ENCODE measurements at regions not wholly inside any gene's neighbourhood (a gene's known extent, or its start where the extent isn't known, plus 50 kb on each side); places are given as distances from the start of the nearest gene placed in this dataset.

DNA sequence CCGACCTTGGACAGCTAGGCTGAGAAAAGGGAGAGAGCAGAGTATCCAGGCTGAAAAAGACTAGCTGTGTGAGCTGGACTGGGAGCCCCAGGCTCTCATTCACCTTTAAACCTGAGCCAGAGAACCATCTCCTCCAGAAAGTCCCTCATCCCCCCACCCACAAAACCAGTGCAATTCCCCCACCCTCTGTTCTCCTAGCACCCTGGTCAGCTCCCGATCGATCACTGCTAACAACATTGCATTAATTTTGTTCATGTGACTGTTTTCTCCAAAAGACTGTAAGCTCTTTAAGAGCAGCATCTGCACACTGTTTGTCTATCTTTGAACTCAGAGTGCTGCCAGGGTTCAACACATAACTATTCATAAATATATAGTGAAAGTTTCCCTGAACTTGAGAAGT is 67.1 kb upstream of the NFASC start:
- WGBS (ENCODE audit: missing lambda C conversion rate) = 17% methylated on average over 3 of the region's 3 CpGs

More for the DNA sequence above, 67.1 kb upstream of the NFASC start:
- CTCF ChIA-PET = interaction anchor here (0.6 to 10.4 kb wide), 12 partner anchors 9 to 663 kb away, joined by 3 to 591 read pairs (median 4); no protein-coding TSS in a partner anchor
- no peak overlapping the region for H3K4me2 ChIP-seq
- DNase-seq (ENCODE audit: low read depth in 1 of 2, low spot score in 1 of 2) = no peak
- no peak overlapping the region for H3K4me3 ChIP-seq
- POLR2A ChIA-PET = no interaction called here
- H3K27ac ChIP-seq = no peak overlapping the region
- no peak for ATAC-seq
- TF ChIP-seq ZNF302 (CRISPR knock-in tag; IDR thresholded peaks at IDR 0.05) = no peak
- TF ChIP-seq, protein P1, sequence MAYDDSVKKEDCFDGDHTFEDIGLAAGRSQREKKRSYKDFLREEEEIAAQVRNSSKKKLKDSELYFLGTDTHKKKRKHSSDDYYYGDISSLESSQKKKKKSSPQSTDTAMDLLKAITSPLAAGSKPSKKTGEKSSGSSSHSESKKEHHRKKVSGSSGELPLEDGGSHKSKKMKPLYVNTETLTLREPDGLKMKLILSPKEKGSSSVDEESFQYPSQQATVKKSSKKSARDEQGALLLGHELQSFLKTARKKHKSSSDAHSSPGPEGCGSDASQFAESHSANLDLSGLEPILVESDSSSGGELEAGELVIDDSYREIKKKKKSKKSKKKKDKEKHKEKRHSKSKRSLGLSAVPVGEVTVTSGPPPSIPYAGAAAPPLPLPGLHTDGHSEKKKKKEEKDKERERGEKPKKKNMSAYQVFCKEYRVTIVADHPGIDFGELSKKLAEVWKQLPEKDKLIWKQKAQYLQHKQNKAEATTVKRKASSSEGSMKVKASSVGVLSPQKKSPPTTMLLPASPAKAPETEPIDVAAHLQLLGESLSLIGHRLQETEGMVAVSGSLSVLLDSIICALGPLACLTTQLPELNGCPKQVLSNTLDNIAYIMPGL (CRISPR knock-in tag; IDR thresholded peaks at IDR 0.05; ENCODE audit: borderline replicate concordance) = no peak
- no peak for TF ChIP-seq KDM5A (IDR thresholded peaks at IDR 0.05)
- no peak for TF ChIP-seq SREBF2 (IDR thresholded peaks at IDR 0.05)
- TF ChIP-seq MAZ (IDR thresholded peaks at IDR 0.05; ENCODE audit: borderline replicate concordance, low read depth, low read length) = no peak
- no peak for TF ChIP-seq RAD21 (conservative IDR thresholded peaks at IDR 0.05 in 1 of 2, IDR thresholded peaks at IDR 0.05 in 1 of 2)
- no peak for TF ChIP-seq SMC3 (IDR thresholded peaks at IDR 0.05)
- TF ChIP-seq, protein P2, sequence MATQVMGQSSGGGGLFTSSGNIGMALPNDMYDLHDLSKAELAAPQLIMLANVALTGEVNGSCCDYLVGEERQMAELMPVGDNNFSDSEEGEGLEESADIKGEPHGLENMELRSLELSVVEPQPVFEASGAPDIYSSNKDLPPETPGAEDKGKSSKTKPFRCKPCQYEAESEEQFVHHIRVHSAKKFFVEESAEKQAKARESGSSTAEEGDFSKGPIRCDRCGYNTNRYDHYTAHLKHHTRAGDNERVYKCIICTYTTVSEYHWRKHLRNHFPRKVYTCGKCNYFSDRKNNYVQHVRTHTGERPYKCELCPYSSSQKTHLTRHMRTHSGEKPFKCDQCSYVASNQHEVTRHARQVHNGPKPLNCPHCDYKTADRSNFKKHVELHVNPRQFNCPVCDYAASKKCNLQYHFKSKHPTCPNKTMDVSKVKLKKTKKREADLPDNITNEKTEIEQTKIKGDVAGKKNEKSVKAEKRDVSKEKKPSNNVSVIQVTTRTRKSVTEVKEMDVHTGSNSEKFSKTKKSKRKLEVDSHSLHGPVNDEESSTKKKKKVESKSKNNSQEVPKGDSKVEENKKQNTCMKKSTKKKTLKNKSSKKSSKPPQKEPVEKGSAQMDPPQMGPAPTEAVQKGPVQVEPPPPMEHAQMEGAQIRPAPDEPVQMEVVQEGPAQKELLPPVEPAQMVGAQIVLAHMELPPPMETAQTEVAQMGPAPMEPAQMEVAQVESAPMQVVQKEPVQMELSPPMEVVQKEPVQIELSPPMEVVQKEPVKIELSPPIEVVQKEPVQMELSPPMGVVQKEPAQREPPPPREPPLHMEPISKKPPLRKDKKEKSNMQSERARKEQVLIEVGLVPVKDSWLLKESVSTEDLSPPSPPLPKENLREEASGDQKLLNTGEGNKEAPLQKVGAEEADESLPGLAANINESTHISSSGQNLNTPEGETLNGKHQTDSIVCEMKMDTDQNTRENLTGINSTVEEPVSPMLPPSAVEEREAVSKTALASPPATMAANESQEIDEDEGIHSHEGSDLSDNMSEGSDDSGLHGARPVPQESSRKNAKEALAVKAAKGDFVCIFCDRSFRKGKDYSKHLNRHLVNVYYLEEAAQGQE (IDR thresholded peaks at IDR 0.05) = no peak
- TF ChIP-seq, protein P3, sequence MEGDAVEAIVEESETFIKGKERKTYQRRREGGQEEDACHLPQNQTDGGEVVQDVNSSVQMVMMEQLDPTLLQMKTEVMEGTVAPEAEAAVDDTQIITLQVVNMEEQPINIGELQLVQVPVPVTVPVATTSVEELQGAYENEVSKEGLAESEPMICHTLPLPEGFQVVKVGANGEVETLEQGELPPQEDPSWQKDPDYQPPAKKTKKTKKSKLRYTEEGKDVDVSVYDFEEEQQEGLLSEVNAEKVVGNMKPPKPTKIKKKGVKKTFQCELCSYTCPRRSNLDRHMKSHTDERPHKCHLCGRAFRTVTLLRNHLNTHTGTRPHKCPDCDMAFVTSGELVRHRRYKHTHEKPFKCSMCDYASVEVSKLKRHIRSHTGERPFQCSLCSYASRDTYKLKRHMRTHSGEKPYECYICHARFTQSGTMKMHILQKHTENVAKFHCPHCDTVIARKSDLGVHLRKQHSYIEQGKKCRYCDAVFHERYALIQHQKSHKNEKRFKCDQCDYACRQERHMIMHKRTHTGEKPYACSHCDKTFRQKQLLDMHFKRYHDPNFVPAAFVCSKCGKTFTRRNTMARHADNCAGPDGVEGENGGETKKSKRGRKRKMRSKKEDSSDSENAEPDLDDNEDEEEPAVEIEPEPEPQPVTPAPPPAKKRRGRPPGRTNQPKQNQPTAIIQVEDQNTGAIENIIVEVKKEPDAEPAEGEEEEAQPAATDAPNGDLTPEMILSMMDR (IDR thresholded peaks at IDR 0.05) = no peak
- TF ChIP-seq ZSCAN20 (CRISPR knock-in tag; IDR thresholded peaks at IDR 0.05) = no peak
- TF ChIP-seq EHF (CRISPR knock-in tag; IDR thresholded peaks at IDR 0.05) = no peak
- TF ChIP-seq, protein P4, sequence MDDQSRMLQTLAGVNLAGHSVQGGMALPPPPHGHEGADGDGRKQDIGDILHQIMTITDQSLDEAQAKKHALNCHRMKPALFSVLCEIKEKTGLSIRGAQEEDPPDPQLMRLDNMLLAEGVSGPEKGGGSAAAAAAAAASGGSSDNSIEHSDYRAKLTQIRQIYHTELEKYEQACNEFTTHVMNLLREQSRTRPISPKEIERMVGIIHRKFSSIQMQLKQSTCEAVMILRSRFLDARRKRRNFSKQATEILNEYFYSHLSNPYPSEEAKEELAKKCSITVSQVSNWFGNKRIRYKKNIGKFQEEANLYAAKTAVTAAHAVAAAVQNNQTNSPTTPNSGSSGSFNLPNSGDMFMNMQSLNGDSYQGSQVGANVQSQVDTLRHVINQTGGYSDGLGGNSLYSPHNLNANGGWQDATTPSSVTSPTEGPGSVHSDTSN (IDR thresholded peaks at IDR 0.05) = no peak
- no peak for TF ChIP-seq RFX5 (IDR thresholded peaks at IDR 0.05)
- no peak for TF ChIP-seq HEYL (CRISPR knock-in tag; IDR thresholded peaks at IDR 0.05)
- no peak for TF ChIP-seq EHMT2 (IDR thresholded peaks at IDR 0.05; ENCODE audit: low read depth)
- no peak for TF ChIP-seq NFE2L2 (conservative IDR thresholded peaks at IDR 0.05; ENCODE audit: low read length)
- TF ChIP-seq, protein P5, sequence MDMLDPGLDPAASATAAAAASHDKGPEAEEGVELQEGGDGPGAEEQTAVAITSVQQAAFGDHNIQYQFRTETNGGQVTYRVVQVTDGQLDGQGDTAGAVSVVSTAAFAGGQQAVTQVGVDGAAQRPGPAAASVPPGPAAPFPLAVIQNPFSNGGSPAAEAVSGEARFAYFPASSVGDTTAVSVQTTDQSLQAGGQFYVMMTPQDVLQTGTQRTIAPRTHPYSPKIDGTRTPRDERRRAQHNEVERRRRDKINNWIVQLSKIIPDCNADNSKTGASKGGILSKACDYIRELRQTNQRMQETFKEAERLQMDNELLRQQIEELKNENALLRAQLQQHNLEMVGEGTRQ (IDR thresholded peaks at IDR 0.05) = no peak
- no peak for TF ChIP-seq JUN (IDR thresholded peaks at IDR 0.05)
- no peak for TF ChIP-seq HOXB5 (CRISPR knock-in tag; IDR thresholded peaks at IDR 0.05)
- no peaks in the 10 kb centered on the region for H3K9me3 ChIP-seq
- no peaks in the 10 kb centered on the region for H3K4me1 ChIP-seq
- FAIRE-seq = no peak

Data from A549 (cell line).